ENCODE measurements at regions not wholly inside any gene's neighbourhood (a gene's known extent, or its start where the extent isn't known, plus 50 kb on each side); places are given as distances from the start of the nearest gene placed in this dataset.

- no peak for TF ChIP-seq CTCF (IDR thresholded peaks at IDR 0.05)
- TF ChIP-seq POLR2A (IDR thresholded peaks at IDR 0.05), result no peak
- no peak for TF ChIP-seq POLR2AphosphoS5 (IDR thresholded peaks at IDR 0.05)
Measured at GRCh38 chr16:59455497-59455896, 721.4 kb upstream of the GOT2 start.
